HepG2 (cell line): ENCODE measurements at regions not wholly inside any gene's neighbourhood (a gene's known extent, or its start where the extent isn't known, plus 50 kb on each side); places are given as distances from the start of the nearest gene placed in this dataset.

Experiments
- ATAC-seq: fragments of 200-7000 bp; cut with Tn5 transposase; 3 replicates; pipeline ENCODE4 v1.9.1; 2020; ENCODE audit warnings: mild to moderate bottlenecking, moderate library complexity
- BruUV-seq: library from RNA; stranded (reverse); fragments of 400-500 nt; replicated peaks from 2 replicates; lab custom pipeline; 2021; lab: Mats Ljungman, UMichigan
- CTCF ChIA-PET: fragments of 300-600 bp; formaldehyde crosslinking; extraction: SDS; loops from one replicate; lab custom pipeline; 2021; ENCODE audit warnings: low total read pairs, inconsistent platforms, low intra/inter-chr PET ratio; lab: Yijun Ruan, JAX
- POLR2A ChIA-PET: fragments of 350-600 bp; sonication (Branson Sonifier 250); formaldehyde crosslinking; loops from one replicate; lab custom pipeline; 2020; ENCODE audit warnings: antibody characterized with exemption, inconsistent platforms; lab: Yijun Ruan, JAX
- DNase-seq: peaks from one replicate; pipeline ENCODE4 v3.0.0-alpha.2; 2015; ENCODE audit warnings: low spot score
- FAIRE-seq: peaks from 3 replicates; lab custom pipeline; 2011; peaks lifted over from hg19 to GRCh38; lab: Jason Lieb, UNC
- H2AFZ ChIP-seq: one replicate; pipeline ENCODE4 v1.6.1; 2011; ENCODE audit warnings: low read length, inconsistent platforms
- H3K27ac ChIP-seq: fragments of 300-600 bp; 3 replicates; pipeline ENCODE4 v1.8.0; 2011; ENCODE audit warnings: mixed run types, mild to moderate bottlenecking, mixed read lengths, low read length, inconsistent platforms; ENCODE audit not compliant: insufficient read depth; ENCODE audit errors: extremely low read length
- H3K27me3 ChIP-seq, 2 experiments: fragments of 200-600 bp in 1 of 2; 2 replicates in 1 of 2; 3 replicates in 1 of 2; pipeline versions ENCODE4 v1.6.0 to v1.8.0; 2011; ENCODE audit warnings: low read length in 2 of 2, mild to moderate bottlenecking in 2 of 2, moderate library complexity in 2 of 2, inconsistent platforms in 1 of 2; ENCODE audit not compliant: insufficient read depth in 2 of 2, control insufficient read depth in 1 of 2
- H3K36me3 ChIP-seq, 2 experiments: fragments of 200-600 bp in 1 of 2; replicated peaks in 1 of 2; 2 replicates in 1 of 2; 3 replicates in 1 of 2; pipeline versions ENCODE4 v1.5.1 to v1.8.0; 2011; ENCODE audit warnings: low read length in 2 of 2, inconsistent platforms in 1 of 2; ENCODE audit not compliant: insufficient read depth in 2 of 2, control insufficient read depth in 1 of 2
- H3K4me1 ChIP-seq: 2 replicates; pipeline ENCODE4 v1.5.1; 2012; ENCODE audit warnings: low read length, inconsistent platforms; ENCODE audit not compliant: insufficient read depth
- H3K4me2 ChIP-seq: 2 replicates; pipeline ENCODE4 v1.6.0; 2011; ENCODE audit warnings: low read depth, low read length, inconsistent platforms
- H3K4me3 ChIP-seq, 3 experiments: fragments of 200-600 bp in 1 of 3; sonication (generic), shearing (Covaris generic) in 1 of 3; replicated peaks in 1 of 3; 2 replicates each; pipeline ENCODE4 v1.5.1; 2011 to 2016; ENCODE audit warnings: low read length in 3 of 3, inconsistent platforms in 2 of 3, low read depth in 2 of 3, mild to moderate bottlenecking in 2 of 3, control low read depth in 1 of 3, mixed read lengths in 1 of 3; ENCODE audit not compliant: insufficient read depth in 1 of 3
- H3K79me2 ChIP-seq: one replicate; pipeline ENCODE4 v1.6.1; 2011; ENCODE audit warnings: low read length, inconsistent platforms; ENCODE audit not compliant: insufficient read depth
- H3K9ac ChIP-seq: 2 replicates; pipeline ENCODE4 v1.6.0; 2011; ENCODE audit warnings: mild to moderate bottlenecking, low read depth, low read length, inconsistent platforms; ENCODE audit not compliant: insufficient read depth
- H3K9me3 ChIP-seq: 2 replicates; pipeline ENCODE4 v1.5.1; 2012; ENCODE audit warnings: mild to moderate bottlenecking, low read length
- H4K20me1 ChIP-seq: 2 replicates; pipeline ENCODE4 v1.6.0; 2011; ENCODE audit warnings: inconsistent platforms, mild to moderate bottlenecking, low read length, moderate library complexity; ENCODE audit not compliant: insufficient read depth
- GTF2F1 ChIP-seq: fragments of 150-350 bp; IDR thresholded peaks from 2 replicates; pipeline ENCODE4 v1.6.1; 2014; ENCODE audit warnings: low read length
- HHEX ChIP-seq: IDR thresholded peaks from 2 replicates; pipeline ENCODE4 v1.6.1; 2016; ENCODE audit warnings: control low read depth
- MLX ChIP-seq: IDR thresholded peaks from 2 replicates; pipeline ENCODE4 v1.6.1; 2016
- RARA ChIP-seq: IDR thresholded peaks from 2 replicates; pipeline ENCODE4 v1.6.1; 2016; ENCODE audit warnings: missing genetic modification reagents, missing compliant biosample characterization
- RFX5 ChIP-seq: IDR thresholded peaks from 2 replicates; pipeline ENCODE4 v1.6.1; 2011; ENCODE audit warnings: low read depth, low read length, improper control_type of control experiment
- SRY ChIP-seq: sonication (generic); formaldehyde crosslinking; IDR thresholded peaks from 2 replicates; pipeline ENCODE4 v1.8.0; 2022; ENCODE audit warnings: mild to moderate bottlenecking, missing genetic modification reagents
- ZNF253 ChIP-seq: sonication (generic); formaldehyde crosslinking; IDR thresholded peaks from 2 replicates; pipeline ENCODE4 v1.8.0; 2022; ENCODE audit warnings: mild to moderate bottlenecking, missing genetic modification reagents, borderline replicate concordance
- ZNF441 ChIP-seq: sonication (generic); formaldehyde crosslinking; IDR thresholded peaks from 2 replicates; pipeline ENCODE4 v1.7.0; 2021; ENCODE audit warnings: missing genetic modification reagents, borderline replicate concordance
- ZNF780A ChIP-seq: sonication (generic); formaldehyde crosslinking; IDR thresholded peaks from 2 replicates; pipeline ENCODE4 v1.8.0; 2022; ENCODE audit warnings: mild to moderate bottlenecking, missing genetic modification reagents, moderate library complexity
- WGBS: methylation state at CpG from one replicate; pipeline ENCODE4 v1.1.6; 2017; ENCODE audit warnings: low lambda C conversion rate; 5-methylcytosine and 5-hydroxymethylcytosine counted together
- in situ Hi-C: cut with HindIII; loops from 2 replicates; pipeline ENCODE4 v1.10.0; 2017; ENCODE audit warnings: low pct_unique_long_range_greater_than_20kb; ENCODE audit not compliant: extremely low pct_ligation_motif_present
- intact Hi-C: fragments of 100-400 bp; cut with micrococcal nuclease; formaldehyde crosslinking; loops from one replicate; pipeline ENCODE4 v1.10.0; 2022; ENCODE audit not compliant: unreplicated experiment
- TF ChIP-seq, protein P1 (sequence below): sonication (generic); formaldehyde crosslinking; IDR thresholded peaks from 2 replicates; pipeline ENCODE4 v1.5.0; 2020; ENCODE audit warnings: mild to moderate bottlenecking, missing genetic modification reagents

GRCh38 chr12:127399451-127399850, 867.5 kb upstream of the TMEM132C start:
- no TSS peak for BruUV-seq
- Histone ChIP-seq H3K27me3 (no peaks in the 10 kb centered on the region), H3K4me3 (no peak overlapping the region), H3K27ac (no peak overlapping the region), H3K79me2 (no peaks in the 10 kb centered on the region), H2AFZ (no peak overlapping the region), H3K9me3 (no peaks in the 10 kb centered on the region), H3K4me2 (no peak overlapping the region), H4K20me1 (no peaks in the 10 kb centered on the region), H3K36me3 (no peaks in the 10 kb centered on the region), H3K4me1 (no peaks in the 10 kb centered on the region), H3K9ac (no peak overlapping the region)
- ChIA-PET POLR2A (no interaction called here), CTCF (no interaction called here)
- intact Hi-C loops (no loop called here), in situ Hi-C loops (loop anchor here (25.0 kb wide), 2 partner anchors 287 to 1862 kb away; no protein-coding TSS in a partner anchor)
- ATAC-seq (no peak), DNase-seq (no peak), FAIRE-seq (no peak)
- 18% methylated on average over 3 of the region's 3 CpGs for WGBS
- no peak for TF ChIP-seq ZNF780A (CRISPR knock-in tag)
- no peak for TF ChIP-seq ZNF253 (CRISPR knock-in tag)
- no peak for TF ChIP-seq RARA (CRISPR knock-in tag)
- TF ChIP-seq, protein P1, sequence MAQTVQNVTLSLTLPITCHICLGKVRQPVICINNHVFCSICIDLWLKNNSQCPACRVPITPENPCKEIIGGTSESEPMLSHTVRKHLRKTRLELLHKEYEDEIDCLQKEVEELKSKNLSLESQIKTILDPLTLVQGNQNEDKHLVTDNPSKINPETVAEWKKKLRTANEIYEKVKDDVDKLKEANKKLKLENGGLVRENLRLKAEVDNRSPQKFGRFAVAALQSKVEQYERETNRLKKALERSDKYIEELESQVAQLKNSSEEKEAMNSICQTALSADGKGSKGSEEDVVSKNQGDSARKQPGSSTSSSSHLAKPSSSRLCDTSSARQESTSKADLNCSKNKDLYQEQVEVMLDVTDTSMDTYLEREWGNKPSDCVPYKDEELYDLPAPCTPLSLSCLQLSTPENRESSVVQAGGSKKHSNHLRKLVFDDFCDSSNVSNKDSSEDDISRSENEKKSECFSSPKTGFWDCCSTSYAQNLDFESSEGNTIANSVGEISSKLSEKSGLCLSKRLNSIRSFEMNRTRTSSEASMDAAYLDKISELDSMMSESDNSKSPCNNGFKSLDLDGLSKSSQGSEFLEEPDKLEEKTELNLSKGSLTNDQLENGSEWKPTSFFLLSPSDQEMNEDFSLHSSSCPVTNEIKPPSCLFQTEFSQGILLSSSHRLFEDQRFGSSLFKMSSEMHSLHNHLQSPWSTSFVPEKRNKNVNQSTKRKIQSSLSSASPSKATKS (CRISPR knock-in tag), result no peak
- no peak for TF ChIP-seq ZNF441 (CRISPR knock-in tag)
- TF ChIP-seq GTF2F1, result no peak
- no peak for TF ChIP-seq SRY (CRISPR knock-in tag)
- no peak for TF ChIP-seq MLX (CRISPR knock-in tag)
- TF ChIP-seq RFX5, result no peak
- TF ChIP-seq HHEX (CRISPR knock-in tag), result no peak
